ENCODE measurements at regions not wholly inside any gene's neighbourhood (a gene's known extent, or its start where the extent isn't known, plus 50 kb on each side); places are given as distances from the start of the nearest gene placed in this dataset.

- DNase-seq (ENCODE audit: low read depth), result no peak
- H3K4me3 ChIP-seq (ENCODE audit: low read length), result no peak overlapping the region
- TF ChIP-seq CTCF (conservative IDR thresholded peaks at IDR 0.05; ENCODE audit: low read depth, low read length), result no peak
Observed at GRCh38 chr11:105203569-105204240, 64.1 kb upstream of the CARD18 start.

- no peak for DNase-seq (ENCODE audit: low read depth)
- no peak overlapping the region for H3K4me3 ChIP-seq (ENCODE audit: low read length)
- no peak for TF ChIP-seq CTCF (conservative IDR thresholded peaks at IDR 0.05; ENCODE audit: low read depth, low read length)
Observed at GRCh38 chr11:105202844-105203548, 63.4 kb upstream of the CARD18 start.

- DNase-seq (ENCODE audit: low read depth), result no peak
- TF ChIP-seq CTCF (conservative IDR thresholded peaks at IDR 0.05; ENCODE audit: low read depth, low read length), result no peak
- H3K4me3 ChIP-seq (ENCODE audit: low read length), result no peak overlapping the region
Observed at GRCh38 chr11:105202422-105202821, 62.9 kb upstream of the CARD18 start.

GRCh38 chr11:105201166-105201565 lies 61.6 kb upstream of the CARD18 start:
- DNase-seq (ENCODE audit: low read depth), result no peak
- TF ChIP-seq CTCF (conservative IDR thresholded peaks at IDR 0.05; ENCODE audit: low read depth, low read length), result no peak
- no peak overlapping the region for H3K4me3 ChIP-seq (ENCODE audit: low read length)

GRCh38 chr11:105197071-105197815 lies 57.7 kb upstream of the CARD18 start:
- no peak for TF ChIP-seq CTCF (conservative IDR thresholded peaks at IDR 0.05; ENCODE audit: low read depth, low read length)
- DNase-seq (ENCODE audit: low read depth), result no peak
- no peak overlapping the region for H3K4me3 ChIP-seq (ENCODE audit: low read length)

GRCh38 chr11:105193260-105193659 lies 53.7 kb upstream of the CARD18 start:
- no peak overlapping the region for H3K4me3 ChIP-seq (ENCODE audit: low read length)
- no peak for DNase-seq (ENCODE audit: low read depth)
- no peak for TF ChIP-seq CTCF (conservative IDR thresholded peaks at IDR 0.05; ENCODE audit: low read depth, low read length)

All from retinal pigment epithelial cell (primary cell).